T-cell (primary cell): ENCODE measurements at regions not wholly inside any gene's neighbourhood (a gene's known extent, or its start where the extent isn't known, plus 50 kb on each side); places are given as distances from the start of the nearest gene placed in this dataset.

ENCODE experiments used
- ATAC-seq, 4 experiments: fragments of 200-7000 bp in 3 of 4; fragments of 150-1000 bp in 1 of 4; cut with Tn5 transposase; replicated peaks in 1 of 4; 1 replicate in 3 of 4; 2 replicates in 1 of 4; pipeline ENCODE4 v1.10.0; 2021; ENCODE audit warnings: moderate library complexity in 3 of 4, mild to moderate bottlenecking in 2 of 4, moderate number of reproducible peaks in 1 of 4
- CTCF ChIA-PET, 2 donors: fragments of 300-600 bp; sonication (Branson Sonifier 250); formaldehyde crosslinking; loops; one replicate each; lab custom pipeline; 2022; ENCODE audit warnings: antibody characterized with exemption in 2 of 2; lab: Charles Lee
- POLR2A ChIA-PET, 2 donors: fragments of 300-600 bp; sonication (Branson Sonifier 250); formaldehyde crosslinking; loops; one replicate each; lab custom pipeline; 2022; ENCODE audit warnings: antibody characterized with exemption in 2 of 2; lab: Charles Lee
- DNase-seq, 35 experiments: peaks; one replicate each; pipeline versions ENCODE4 v3.0.0 to v3.0.0-alpha.2; 2013 to 2023
- H3K27ac ChIP-seq: one replicate; pipeline ENCODE4 v1.5.1; 2013; ENCODE audit warnings: low read length
- H3K27me3 ChIP-seq, 2 experiments: replicated peaks in 1 of 2; 1 replicate in 1 of 2; 2 replicates in 1 of 2; pipeline versions ENCODE4 v1.6.1 to v1.7.0; 2013; ENCODE audit warnings: low read length in 1 of 2, mixed read lengths in 1 of 2; ENCODE audit not compliant: control insufficient read depth in 2 of 2, insufficient read depth in 2 of 2; ENCODE audit errors: extremely low read depth in 1 of 2
- H3K36me3 ChIP-seq, 2 donors: 1 replicate in 1 of 2; 2 replicates in 1 of 2; pipeline versions ENCODE4 v1.6.1 to v1.7.0; 2013; ENCODE audit warnings: low read length in 1 of 2; ENCODE audit not compliant: control insufficient read depth in 2 of 2, insufficient read depth in 1 of 2; ENCODE audit errors: extremely low read depth in 1 of 2
- H3K4me1 ChIP-seq, 2 experiments: 1 replicate in 1 of 2; 2 replicates in 1 of 2; pipeline versions ENCODE4 v1.6.1 to v1.7.0; 2013; ENCODE audit warnings: low read length in 2 of 2, mixed read lengths in 1 of 2; ENCODE audit not compliant: insufficient read depth in 2 of 2, control insufficient read depth in 1 of 2; ENCODE audit errors: extremely low read depth in 1 of 2
- H3K4me3 ChIP-seq, 2 donors: 1 replicate in 1 of 2; 2 replicates in 1 of 2; pipeline versions ENCODE4 v1.5.1 to v1.7.0; 2013; ENCODE audit warnings: mild to moderate bottlenecking in 2 of 2, low read length in 1 of 2, moderate library complexity in 1 of 2; ENCODE audit not compliant: control insufficient read depth in 1 of 2; ENCODE audit errors: extremely low read depth in 1 of 2
- H3K9me3 ChIP-seq: 2 replicates; pipeline ENCODE4 v1.7.0; 2013
- H3K27ac Mint-ChIP-seq, 2 donors: one replicate each; pipeline ENCODE4 v1.8.0; 2020 to 2021; ENCODE audit warnings: mild to moderate bottlenecking in 2 of 2, mixed read lengths in 2 of 2
- H3K27me3 Mint-ChIP-seq, 2 donors: one replicate each; pipeline ENCODE4 v1.8.0; 2021 to 2022; ENCODE audit warnings: mixed read lengths in 2 of 2
- H3K36me3 Mint-ChIP-seq: one replicate; pipeline ENCODE4 v1.8.0; 2021; ENCODE audit warnings: mixed read lengths
- H3K4me1 Mint-ChIP-seq, 3 donors: one replicate each; pipeline ENCODE4 v1.8.0; 2020 to 2022; ENCODE audit warnings: mixed read lengths in 3 of 3, mild to moderate bottlenecking in 1 of 3
- H3K4me3 Mint-ChIP-seq, 3 donors: one replicate each; pipeline ENCODE4 v1.8.0; 2020 to 2022; ENCODE audit warnings: mild to moderate bottlenecking in 3 of 3, mixed read lengths in 3 of 3, moderate library complexity in 3 of 3
- H3K9me3 Mint-ChIP-seq, 3 donors: one replicate each; pipeline ENCODE4 v1.8.0; 2020 to 2022; ENCODE audit warnings: mixed read lengths in 3 of 3
- WGBS: methylation state at CpG from one replicate; pipeline ENCODE4 v1.1.5; 2013; ENCODE audit warnings: missing lambda C conversion rate; ENCODE audit not compliant: insufficient coverage; 5-methylcytosine and 5-hydroxymethylcytosine counted together

DNA sequence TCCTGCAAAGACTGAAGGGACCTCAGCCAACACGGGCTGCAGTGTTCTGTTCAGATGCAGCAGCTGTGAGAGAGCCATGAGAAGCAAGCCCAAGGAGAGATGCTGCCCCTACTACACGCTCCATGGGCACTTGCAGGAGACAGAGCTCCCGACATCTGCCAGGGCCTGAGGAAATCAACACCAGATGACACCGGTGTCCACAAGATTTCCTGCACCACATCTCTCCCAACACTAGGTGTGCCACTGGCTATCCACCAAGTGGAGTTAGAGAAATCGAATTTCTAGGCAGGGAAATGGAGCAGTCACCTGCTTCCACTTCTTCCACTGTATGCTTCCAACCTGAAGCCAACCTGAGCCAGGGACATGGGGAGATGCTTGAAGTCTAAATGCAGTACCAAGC, 445.3 kb downstream of the RWDD3 start:
- H3K9me3 ChIP-seq, result no peaks in the 10 kb centered on the region
- no peaks in the 10 kb centered on the region for H3K4me1 ChIP-seq
- POLR2A ChIA-PET, result no interaction called here

DNA sequence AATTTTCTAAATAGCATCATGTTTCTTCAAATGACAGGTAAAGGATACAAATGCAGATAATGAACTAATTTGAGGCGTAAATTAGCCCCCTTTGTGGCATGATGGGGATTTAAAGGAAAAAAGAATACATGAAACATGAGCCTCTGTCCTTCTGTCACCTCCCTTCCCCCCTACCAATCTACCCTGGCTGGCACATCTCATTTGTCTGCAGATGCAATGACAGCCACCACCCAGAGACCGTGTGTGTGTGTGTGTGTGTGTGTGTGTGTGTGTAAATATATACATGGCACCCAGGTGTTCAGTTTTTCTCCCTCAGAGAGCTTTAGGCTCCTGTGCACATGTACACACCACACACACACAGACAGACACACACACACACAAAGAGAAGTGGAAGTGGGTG, 451.1 kb downstream of the RWDD3 start:
- H3K9me3 Mint-ChIP-seq, result peaks cover 0 to 6% (median 0%) of the 10 kb centered on the region in 3 donors
- no peak overlapping the region for H3K4me3 Mint-ChIP-seq
- CTCF ChIA-PET, result no interaction called here
- WGBS, result no CpG with 5 or more reads among the region's 2 CpGs
- no peak overlapping the region for H3K27ac Mint-ChIP-seq
- H3K36me3 Mint-ChIP-seq, result no peaks in the 10 kb centered on the region
- H3K4me1 Mint-ChIP-seq, result no peaks in the 10 kb centered on the region
- H3K4me1 ChIP-seq, result no peaks in the 10 kb centered on the region
- no peaks in the 10 kb centered on the region for H3K36me3 ChIP-seq
- H3K27me3 Mint-ChIP-seq, result no peaks in the 10 kb centered on the region
- POLR2A ChIA-PET, result no interaction called here
- H3K9me3 ChIP-seq, result no peaks in the 10 kb centered on the region
- no peak overlapping the region for H3K4me3 ChIP-seq
- no peak for DNase-seq
- H3K27ac ChIP-seq, result no peak overlapping the region
- ATAC-seq, result no peak
- no peaks in the 10 kb centered on the region for H3K27me3 ChIP-seq

More for the DNA sequence above, 445.3 kb downstream of the RWDD3 start:
- H3K27ac ChIP-seq, result no peak overlapping the region
- Mint-ChIP-seq H3K4me3 (no peak overlapping the region), H3K4me1 (no peaks in the 10 kb centered on the region), H3K27ac (no peak overlapping the region), H3K36me3 (no peaks in the 10 kb centered on the region), H3K9me3 (peaks cover 0 to 8% (median 3%) of the 10 kb centered on the region in 3 donors), H3K27me3 (no peaks in the 10 kb centered on the region)
- H3K27me3 ChIP-seq, result no peaks in the 10 kb centered on the region
- DNase-seq (no peak), ATAC-seq (no peak)
- CTCF ChIA-PET, result no interaction called here
- H3K4me3 ChIP-seq, result no peak overlapping the region
- 33% methylated on average over 1 of the region's 5 CpGs for WGBS
- H3K36me3 ChIP-seq, result no peaks in the 10 kb centered on the region

GRCh38 chr1:95686217-95686616, 452.2 kb downstream of the RWDD3 start:
- no peak for DNase-seq
- H3K9me3 Mint-ChIP-seq, result peaks cover 0 to 12% (median 0%) of the 10 kb centered on the region in 3 donors
- ChIA-PET POLR2A (no interaction called here), CTCF (no interaction called here)
- no peak for ATAC-seq
- no peak overlapping the region for H3K4me3 Mint-ChIP-seq
- H3K27me3 ChIP-seq, result no peaks in the 10 kb centered on the region
- H3K27ac ChIP-seq, result no peak overlapping the region
- no peak overlapping the region for H3K27ac Mint-ChIP-seq
- H3K9me3 ChIP-seq, result no peaks in the 10 kb centered on the region
- no peaks in the 10 kb centered on the region for H3K27me3 Mint-ChIP-seq
- H3K36me3 Mint-ChIP-seq, result no peaks in the 10 kb centered on the region
- H3K4me1 ChIP-seq, result no peaks in the 10 kb centered on the region
- no peak overlapping the region for H3K4me3 ChIP-seq
- H3K36me3 ChIP-seq, result no peaks in the 10 kb centered on the region
- no peaks in the 10 kb centered on the region for H3K4me1 Mint-ChIP-seq

DNA sequence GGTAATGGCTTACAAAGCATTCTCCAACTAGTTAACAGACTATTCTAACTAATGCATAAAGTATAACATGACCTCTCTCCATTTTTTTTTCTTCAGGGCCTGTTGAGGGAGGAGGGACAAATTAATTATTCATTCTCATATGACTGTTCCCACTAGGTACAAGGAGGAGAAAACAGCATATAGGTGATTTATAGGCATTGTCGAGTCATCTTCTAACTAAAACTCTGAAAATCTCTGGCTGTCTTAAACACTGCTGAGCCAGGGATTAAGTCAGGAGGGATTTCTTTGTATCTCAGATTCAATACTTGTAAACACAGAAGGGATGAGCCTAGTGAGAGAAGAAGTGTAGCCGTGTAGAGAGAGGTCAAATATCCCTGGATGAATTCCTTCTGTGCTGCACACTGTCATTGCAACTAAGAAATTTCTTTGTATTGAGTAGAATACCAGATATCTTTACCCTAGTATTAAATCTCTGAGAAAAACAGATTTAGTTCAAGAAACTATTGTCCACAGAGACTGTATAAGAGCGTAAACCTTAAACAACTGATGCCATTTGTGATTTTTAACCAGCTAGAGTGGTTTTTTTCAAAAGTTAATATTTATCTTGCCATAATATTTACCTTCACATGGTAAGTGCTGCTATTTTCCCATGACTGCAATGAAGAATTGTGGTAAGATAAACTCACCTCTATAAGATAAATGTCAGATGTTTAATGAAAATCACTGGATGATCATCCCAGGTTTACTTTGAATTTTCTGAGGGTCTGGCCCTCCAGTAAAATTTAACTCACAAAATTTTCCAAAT, 465.3 kb downstream of the RWDD3 start:
- ChIA-PET CTCF (no interaction called here), POLR2A (no interaction called here)
- H3K4me1 ChIP-seq, result no peaks in the 10 kb centered on the region
- WGBS, result no CpG with 5 or more reads among the region's 3 CpGs
- H3K4me3 ChIP-seq, result no peak overlapping the region
- DNase-seq, result no peak
- H3K9me3 ChIP-seq, result peaks cover 5% of the 10 kb centered on the region
- no peak overlapping the region for H3K27ac ChIP-seq
- Mint-ChIP-seq H3K9me3 (peaks cover 12 to 26% (median 21%) of the 10 kb centered on the region in 3 donors), H3K36me3 (no peaks in the 10 kb centered on the region), H3K27me3 (no peaks in the 10 kb centered on the region), H3K27ac (no peak overlapping the region), H3K4me3 (no peak overlapping the region), H3K4me1 (no peaks in the 10 kb centered on the region)
- H3K36me3 ChIP-seq, result no peaks in the 10 kb centered on the region
- no peak for ATAC-seq
- H3K27me3 ChIP-seq, result no peaks in the 10 kb centered on the region

GRCh38 chr1:95701450-95702173, 467.6 kb downstream of the RWDD3 start:
- Histone ChIP-seq H3K4me1 (no peaks in the 10 kb centered on the region), H3K27me3 (no peaks in the 10 kb centered on the region), H3K4me3 (no peak overlapping the region), H3K27ac (no peak overlapping the region), H3K9me3 (peaks cover 5% of the 10 kb centered on the region), H3K36me3 (no peaks in the 10 kb centered on the region)
- ChIA-PET CTCF (no interaction called here), POLR2A (no interaction called here)
- Mint-ChIP-seq H3K27me3 (no peaks in the 10 kb centered on the region), H3K27ac (no peak overlapping the region), H3K36me3 (no peaks in the 10 kb centered on the region), H3K4me3 (no peak overlapping the region), H3K4me1 (no peaks in the 10 kb centered on the region), H3K9me3 (peaks cover 17 to 40% (median 18%) of the 10 kb centered on the region in 3 donors)
- ATAC-seq, result no peak
- 86% methylated on average over 4 of the region's 4 CpGs for WGBS
- DNase-seq, result no peak

DNA sequence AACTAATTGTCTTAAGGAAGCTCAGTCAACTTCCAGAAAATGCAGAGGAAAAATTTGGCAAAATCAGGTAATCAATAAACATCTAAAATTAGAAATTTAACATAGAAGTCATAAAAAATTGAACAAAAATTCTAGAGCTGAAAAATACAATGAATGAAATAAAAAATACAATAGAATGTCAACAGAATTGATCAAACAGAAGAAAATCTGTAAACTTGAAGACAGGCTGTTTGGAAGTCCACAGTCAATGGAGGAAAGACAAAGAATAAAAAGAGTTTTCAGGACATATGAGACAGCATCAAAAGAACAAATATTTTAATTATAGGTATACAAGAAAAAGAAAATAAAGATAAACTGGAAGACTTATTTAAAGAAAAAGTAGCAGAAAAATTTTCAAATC, 469.0 kb downstream of the RWDD3 start:
- H3K36me3 Mint-ChIP-seq, result no peaks in the 10 kb centered on the region
- H3K4me3 Mint-ChIP-seq, result no peak overlapping the region
- no peaks in the 10 kb centered on the region for H3K27me3 ChIP-seq
- H3K27ac ChIP-seq, result no peak overlapping the region
- no peak overlapping the region for H3K27ac Mint-ChIP-seq
- peaks cover 5% of the 10 kb centered on the region for H3K9me3 ChIP-seq
- H3K4me1 ChIP-seq, result no peaks in the 10 kb centered on the region
- ATAC-seq (no peak), DNase-seq (no peak)
- H3K4me1 Mint-ChIP-seq, result no peaks in the 10 kb centered on the region
- no peaks in the 10 kb centered on the region for H3K36me3 ChIP-seq
- H3K4me3 ChIP-seq, result no peak overlapping the region
- POLR2A ChIA-PET, result no interaction called here
- H3K9me3 Mint-ChIP-seq, result peaks cover 21 to 47% (median 21%) of the 10 kb centered on the region in 3 donors
- H3K27me3 Mint-ChIP-seq, result no peaks in the 10 kb centered on the region
- CTCF ChIA-PET, result no interaction called here
